OCI-LY1 (cell line): ENCODE measurements at regions not wholly inside any gene's neighbourhood (a gene's known extent, or its start where the extent isn't known, plus 50 kb on each side); places are given as distances from the start of the nearest gene placed in this dataset.

Source experiments
- H2AFZ ChIP-seq: fragments of 200-600 bp; sonication (generic), shearing (Covaris generic); 2 replicates; pipeline ENCODE4 v1.6.0; 2014; ENCODE audit warnings: antibody characterized with exemption, mild to moderate bottlenecking, low read length
- H3F3A ChIP-seq: fragments of 200-600 bp; sonication (generic), shearing (Covaris generic); 2 replicates; pipeline ENCODE4 v1.6.0; 2014; ENCODE audit warnings: mild to moderate bottlenecking, antibody characterized with exemption, low read length, moderate library complexity; ENCODE audit not compliant: insufficient read depth
- H3K27ac ChIP-seq: fragments of 200-600 bp; sonication (generic); 2 replicates; pipeline ENCODE4 v1.5.1; 2014; ENCODE audit warnings: low read length, mixed run types, mild to moderate bottlenecking, low read depth; ENCODE audit not compliant: poor library complexity, severe bottlenecking
- H3K27me3 ChIP-seq: fragments of 200-600 bp; sonication (generic); 2 replicates; pipeline ENCODE4 v1.6.0; 2014; ENCODE audit warnings: antibody characterized with exemption, mild to moderate bottlenecking, low read length, moderate library complexity; ENCODE audit not compliant: insufficient read depth
- H3K36me3 ChIP-seq: fragments of 200-600 bp; sonication (generic); 2 replicates; pipeline ENCODE4 v1.6.1; 2014; ENCODE audit warnings: mild to moderate bottlenecking, antibody characterized with exemption, low read length, moderate library complexity, mixed read lengths; ENCODE audit not compliant: insufficient read depth
- H3K4me1 ChIP-seq: fragments of 200-600 bp; sonication (generic); 2 replicates; pipeline ENCODE4 v1.5.1; 2014; ENCODE audit warnings: mild to moderate bottlenecking, low read length, moderate library complexity; ENCODE audit not compliant: insufficient read depth, severe bottlenecking
- H3K4me2 ChIP-seq: fragments of 200-600 bp; sonication (generic), shearing (Covaris generic); 2 replicates; pipeline ENCODE4 v1.6.1; 2014; ENCODE audit warnings: low read length
- H3K4me3 ChIP-seq: fragments of 200-600 bp; sonication (generic); 2 replicates; pipeline ENCODE4 v1.5.1; 2014; ENCODE audit warnings: low read length, low read depth, mild to moderate bottlenecking, mixed read lengths; ENCODE audit not compliant: poor library complexity, severe bottlenecking
- H3K79me2 ChIP-seq: fragments of 200-600 bp; shearing (Covaris generic); 2 replicates; pipeline ENCODE4 v1.6.1; 2016; ENCODE audit warnings: mixed run types, low read length, mixed read lengths; ENCODE audit not compliant: insufficient read depth
- H3K9ac ChIP-seq: fragments of 200-600 bp; sonication (generic), shearing (Covaris generic); 2 replicates; pipeline ENCODE4 v1.6.1; 2014; ENCODE audit warnings: mild to moderate bottlenecking, low read length, mixed read lengths
- H3K9me2 ChIP-seq: fragments of 200-600 bp; sonication (generic), shearing (Covaris generic); 2 replicates; pipeline ENCODE4 v1.6.1; 2014; ENCODE audit warnings: low read depth, mild to moderate bottlenecking, low read length, mixed read lengths
- H3K9me3 ChIP-seq: fragments of 200-600 bp; shearing (Covaris generic); 2 replicates; pipeline ENCODE4 v1.6.1; 2014; ENCODE audit warnings: low read length, mixed read lengths
- H4K20me1 ChIP-seq: fragments of 200-600 bp; sonication (generic), shearing (Covaris generic); 2 replicates; pipeline ENCODE4 v1.6.0; 2016; ENCODE audit warnings: mild to moderate bottlenecking, low read length; ENCODE audit not compliant: insufficient read depth
- EZH2 ChIP-seq: fragments of 200-600 bp; sonication (generic), shearing (Covaris generic); IDR thresholded peaks from 2 replicates; pipeline ENCODE4 v1.8.0; 2017; ENCODE audit warnings: borderline replicate concordance, mixed run types, mild to moderate bottlenecking, antibody characterized with exemption, low read length, moderate library complexity, mixed read lengths
- TF ChIP-seq, protein P1 (sequence below): fragments of 200-600 bp; sonication (generic), shearing (Covaris generic); IDR thresholded peaks from 2 replicates; pipeline ENCODE4 v1.5.1; 2017; ENCODE audit warnings: mild to moderate bottlenecking, antibody characterized with exemption, low read length, moderate library complexity, mixed read lengths

DNA sequence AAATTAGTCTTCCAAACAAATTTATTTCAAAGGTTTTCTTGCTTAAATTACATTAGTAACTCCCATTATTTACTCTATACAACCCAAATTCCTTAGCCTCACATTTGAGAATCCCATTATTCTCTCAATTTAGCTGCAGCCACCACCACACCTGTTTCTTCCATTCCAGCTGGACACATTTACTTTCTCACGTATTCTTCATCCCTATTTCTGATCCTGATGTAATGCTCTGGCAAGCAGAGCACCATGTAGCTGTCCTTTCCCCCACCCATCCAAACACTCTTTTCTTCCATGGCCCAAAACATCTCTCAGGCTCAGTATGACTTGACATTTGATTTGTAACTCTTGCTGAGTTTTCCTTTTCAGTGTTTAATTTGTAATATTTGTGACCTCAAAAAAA, 240.2 kb upstream of the CLEC14A start:
- Histone ChIP-seq H4K20me1 (no peaks in the 10 kb centered on the region), H3K79me2 (no peaks in the 10 kb centered on the region), H3K9me3 (no peaks in the 10 kb centered on the region), H3F3A (no peaks in the 10 kb centered on the region), H3K4me3 (no peak overlapping the region), H2AFZ (no peak overlapping the region), H3K36me3 (no peaks in the 10 kb centered on the region), H3K27me3 (no peaks in the 10 kb centered on the region), H3K4me2 (no peak overlapping the region), H3K27ac (no peak overlapping the region), H3K9ac (no peak overlapping the region), H3K4me1 (no peaks in the 10 kb centered on the region), H3K9me2 (no peaks in the 10 kb centered on the region)
- no peak for TF ChIP-seq EZH2
- TF ChIP-seq, protein P1, sequence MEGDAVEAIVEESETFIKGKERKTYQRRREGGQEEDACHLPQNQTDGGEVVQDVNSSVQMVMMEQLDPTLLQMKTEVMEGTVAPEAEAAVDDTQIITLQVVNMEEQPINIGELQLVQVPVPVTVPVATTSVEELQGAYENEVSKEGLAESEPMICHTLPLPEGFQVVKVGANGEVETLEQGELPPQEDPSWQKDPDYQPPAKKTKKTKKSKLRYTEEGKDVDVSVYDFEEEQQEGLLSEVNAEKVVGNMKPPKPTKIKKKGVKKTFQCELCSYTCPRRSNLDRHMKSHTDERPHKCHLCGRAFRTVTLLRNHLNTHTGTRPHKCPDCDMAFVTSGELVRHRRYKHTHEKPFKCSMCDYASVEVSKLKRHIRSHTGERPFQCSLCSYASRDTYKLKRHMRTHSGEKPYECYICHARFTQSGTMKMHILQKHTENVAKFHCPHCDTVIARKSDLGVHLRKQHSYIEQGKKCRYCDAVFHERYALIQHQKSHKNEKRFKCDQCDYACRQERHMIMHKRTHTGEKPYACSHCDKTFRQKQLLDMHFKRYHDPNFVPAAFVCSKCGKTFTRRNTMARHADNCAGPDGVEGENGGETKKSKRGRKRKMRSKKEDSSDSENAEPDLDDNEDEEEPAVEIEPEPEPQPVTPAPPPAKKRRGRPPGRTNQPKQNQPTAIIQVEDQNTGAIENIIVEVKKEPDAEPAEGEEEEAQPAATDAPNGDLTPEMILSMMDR: no peak

DNA sequence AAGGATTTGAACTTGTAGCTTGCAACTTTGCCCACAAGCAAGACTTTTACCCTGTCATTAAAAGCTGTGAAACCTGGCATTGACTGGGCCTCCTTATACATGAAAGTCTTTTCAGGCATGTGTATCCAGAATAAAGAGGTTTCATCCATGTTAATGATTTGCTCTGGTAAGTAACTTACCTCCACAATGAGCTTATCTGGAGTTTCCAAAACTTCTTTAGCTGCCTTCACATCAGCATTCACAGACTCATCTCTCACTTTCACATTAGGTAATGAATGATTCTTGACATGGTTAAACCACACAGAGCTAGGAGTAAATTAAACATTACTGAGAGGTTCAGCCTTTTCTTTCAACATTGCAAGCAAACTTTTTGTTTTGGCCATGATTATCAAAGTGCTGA, 234.4 kb upstream of the CLEC14A start:
- Histone ChIP-seq H3K4me1 (no peaks in the 10 kb centered on the region), H3K4me3 (no peak overlapping the region), H3K27me3 (no peaks in the 10 kb centered on the region), H3K36me3 (no peaks in the 10 kb centered on the region), H2AFZ (no peak overlapping the region), H3K9me3 (no peaks in the 10 kb centered on the region), H4K20me1 (no peaks in the 10 kb centered on the region), H3K9ac (no peak overlapping the region), H3K27ac (no peak overlapping the region), H3K9me2 (no peaks in the 10 kb centered on the region), H3K4me2 (no peak overlapping the region), H3F3A (no peaks in the 10 kb centered on the region), H3K79me2 (no peaks in the 10 kb centered on the region)
- TF ChIP-seq, protein P1: no peak
- TF ChIP-seq EZH2: no peak

DNA sequence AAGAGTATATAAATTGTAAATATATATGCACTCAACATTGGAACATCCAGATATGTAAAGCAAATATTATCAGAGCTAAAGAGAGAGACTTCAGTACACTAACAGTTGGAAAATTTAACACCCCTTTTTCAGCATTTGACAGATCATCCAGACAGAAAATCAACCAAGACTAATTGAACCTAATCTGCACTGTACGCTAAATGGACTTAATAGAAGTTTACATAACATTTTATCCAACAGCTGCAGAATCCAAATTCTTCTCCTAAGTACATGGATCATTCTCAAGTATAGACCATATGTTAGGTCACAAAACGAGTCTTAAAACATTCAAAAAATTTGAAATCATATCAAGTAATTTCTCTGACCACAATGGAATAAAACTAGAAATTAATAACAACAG, 229.1 kb upstream of the CLEC14A start:
- no peaks in the 10 kb centered on the region for H3K4me1 ChIP-seq
- no peaks in the 10 kb centered on the region for H3K9me2 ChIP-seq
- no peaks in the 10 kb centered on the region for H3K9me3 ChIP-seq
- H3K36me3 ChIP-seq: no peaks in the 10 kb centered on the region
- no peaks in the 10 kb centered on the region for H3F3A ChIP-seq
- no peak overlapping the region for H3K4me2 ChIP-seq
- H3K79me2 ChIP-seq: no peaks in the 10 kb centered on the region
- TF ChIP-seq EZH2: no peak
- TF ChIP-seq, protein P1: no peak
- H3K9ac ChIP-seq: no peak overlapping the region
- H4K20me1 ChIP-seq: no peaks in the 10 kb centered on the region
- H3K4me3 ChIP-seq: no peak overlapping the region
- no peaks in the 10 kb centered on the region for H3K27me3 ChIP-seq
- H3K27ac ChIP-seq: no peak overlapping the region
- no peak overlapping the region for H2AFZ ChIP-seq
